NCI-H345 treated with DMSO at 0.1 percent for 48 hours (cell line): ENCODE measurements at regions not wholly inside any gene's neighbourhood (a gene's known extent, or its start where the extent isn't known, plus 50 kb on each side); places are given as distances from the start of the nearest gene placed in this dataset.

Experiments
- DNase-seq: peaks from one replicate; lab custom pipeline; 2025; ENCODE audit not compliant: unreplicated experiment; lab: John Stamatoyannopoulos, UW

DNA sequence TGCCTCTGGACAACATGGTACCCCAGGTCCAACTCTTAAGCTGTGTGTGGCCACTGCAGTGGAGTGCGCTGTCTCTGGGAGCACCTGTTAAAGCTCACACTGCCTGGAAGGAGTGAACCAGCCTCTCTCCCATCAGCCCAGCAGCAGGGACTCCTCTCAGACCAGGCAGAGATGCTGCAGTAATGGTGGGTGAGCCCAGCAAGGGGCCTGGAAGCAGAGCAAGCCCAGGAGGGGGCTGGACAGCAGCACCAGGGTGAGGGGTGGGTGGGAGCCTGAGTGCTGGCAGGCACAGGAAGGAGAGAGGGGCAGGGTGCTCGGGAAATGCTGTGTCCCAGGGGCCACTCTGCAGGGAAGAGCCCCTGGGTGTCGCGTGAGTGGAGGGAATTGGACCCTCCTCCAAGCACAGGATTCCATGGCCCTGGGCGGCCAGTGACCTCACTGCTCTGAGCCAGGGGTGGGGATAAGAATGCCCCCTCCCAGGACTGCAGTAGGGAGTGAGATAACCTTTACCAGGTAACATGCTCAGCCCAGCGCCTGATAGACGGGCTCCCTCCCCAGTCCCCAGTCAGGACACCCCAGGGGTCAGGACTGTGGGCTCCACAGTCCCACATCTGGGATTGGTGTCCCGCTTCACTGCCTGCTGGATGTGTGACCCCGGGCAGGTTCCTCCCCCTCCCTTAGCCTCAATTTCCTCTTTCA, 313.1 kb downstream of the MATN1 start:
- DNase-seq: no peak

DNA sequence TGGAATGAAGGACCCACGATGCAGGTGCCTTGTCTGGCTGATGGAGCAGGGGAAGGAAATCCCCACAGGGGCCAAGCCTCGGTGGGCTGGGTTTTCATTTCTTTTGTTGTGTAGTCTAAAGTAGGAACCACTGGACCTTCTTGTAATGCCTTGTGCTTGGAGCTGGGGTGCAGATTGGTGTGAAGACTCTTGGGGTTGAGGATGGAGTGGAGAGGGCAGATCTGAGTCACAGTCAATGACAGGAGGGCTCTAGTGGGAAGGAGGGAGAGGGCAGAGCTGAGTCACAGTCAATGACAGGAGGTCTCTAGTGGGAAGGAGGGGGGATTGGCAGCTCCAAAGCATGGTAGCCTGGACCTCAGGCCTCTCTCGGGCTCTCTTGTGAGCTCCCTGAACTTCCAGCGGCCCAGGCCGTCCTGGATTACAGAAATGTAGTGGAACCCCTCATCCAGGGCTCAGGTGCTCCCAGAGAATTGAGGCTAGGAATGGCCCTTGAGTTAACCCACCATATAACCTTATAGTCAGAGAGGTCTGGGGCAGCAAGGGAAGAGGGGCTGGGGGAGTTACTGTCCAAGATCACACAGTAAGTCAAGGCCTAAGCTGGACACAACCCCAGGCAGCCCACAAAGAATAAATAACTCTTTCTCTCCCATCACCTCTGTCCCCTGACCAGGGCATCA, 313.8 kb downstream of the MATN1 start:
- DNase-seq: no peak

DNA sequence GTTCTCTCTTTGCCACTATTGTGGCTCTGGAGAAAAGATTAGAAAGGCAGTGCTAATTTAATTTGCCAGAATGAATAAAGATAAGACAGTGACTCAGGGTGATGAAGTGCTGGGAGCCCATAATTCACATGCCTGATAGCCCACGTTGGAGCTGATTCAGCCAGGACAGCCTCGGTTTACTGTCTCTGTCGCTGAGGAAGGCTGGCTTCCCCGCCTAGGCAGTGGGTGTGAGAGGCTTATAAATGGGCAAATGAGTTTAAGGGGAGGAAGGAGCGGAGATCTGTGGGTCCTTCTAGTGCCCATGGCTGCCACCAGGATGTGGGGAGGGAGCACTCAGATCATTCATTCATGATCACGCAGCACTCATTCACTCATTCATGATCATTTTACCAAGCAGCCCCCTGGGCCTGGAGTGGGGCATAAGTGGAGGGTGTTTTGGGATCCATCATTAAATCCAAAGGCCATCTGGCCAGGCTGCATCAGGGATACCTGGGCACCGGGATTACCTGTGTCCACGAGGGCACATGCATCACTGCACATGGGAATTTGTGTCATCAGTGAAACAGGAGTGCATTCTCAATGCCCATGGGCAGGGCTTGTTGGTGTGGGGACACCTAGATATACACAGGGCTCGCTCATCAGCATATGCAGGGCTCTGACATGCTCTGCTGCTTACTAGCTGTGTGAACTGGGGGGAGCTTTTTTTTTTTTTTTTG, 315.4 kb downstream of the MATN1 start:
- no peak for DNase-seq

DNA sequence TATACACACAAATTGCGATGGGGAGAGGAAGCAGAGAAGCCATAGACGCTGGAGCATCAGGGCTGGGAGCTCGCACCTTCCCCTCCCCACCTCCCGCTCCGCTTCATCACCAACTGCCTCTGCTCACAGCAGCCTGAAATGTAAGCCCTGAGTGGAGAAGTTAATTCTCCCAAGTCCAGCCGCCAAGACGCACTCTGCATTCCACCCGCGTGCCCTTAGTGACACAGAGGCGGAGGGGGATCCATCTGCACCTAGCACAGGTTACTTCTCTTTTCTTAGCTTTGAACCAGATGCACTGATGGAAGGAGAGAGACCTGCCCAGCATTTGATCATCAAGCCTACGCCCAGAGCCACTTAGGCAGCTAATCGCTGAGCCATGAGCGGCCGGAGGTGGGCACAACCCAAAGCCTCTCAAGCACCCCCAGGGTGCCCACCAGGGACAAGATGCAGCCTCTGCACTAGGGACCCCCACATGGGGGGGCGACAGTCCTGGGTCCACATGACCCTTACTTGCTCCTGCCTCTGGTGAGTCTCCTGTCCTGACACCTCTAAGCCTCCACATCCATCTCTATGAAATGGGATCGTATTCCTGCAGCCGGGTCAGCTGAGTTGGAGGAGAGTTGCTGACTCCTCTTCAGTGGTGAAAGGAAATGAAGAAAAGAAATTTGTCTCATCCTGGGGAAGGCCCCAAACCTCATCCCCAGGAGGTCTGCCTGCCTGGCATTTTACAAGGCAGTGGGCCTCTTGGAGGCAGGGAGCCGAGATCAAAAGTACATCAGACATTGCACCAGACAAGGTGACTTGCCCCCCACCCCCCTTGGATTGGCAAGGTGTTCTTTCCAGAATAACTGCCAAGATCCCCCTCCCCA, 316.2 kb downstream of the MATN1 start:
- DNase-seq: no peak

DNA sequence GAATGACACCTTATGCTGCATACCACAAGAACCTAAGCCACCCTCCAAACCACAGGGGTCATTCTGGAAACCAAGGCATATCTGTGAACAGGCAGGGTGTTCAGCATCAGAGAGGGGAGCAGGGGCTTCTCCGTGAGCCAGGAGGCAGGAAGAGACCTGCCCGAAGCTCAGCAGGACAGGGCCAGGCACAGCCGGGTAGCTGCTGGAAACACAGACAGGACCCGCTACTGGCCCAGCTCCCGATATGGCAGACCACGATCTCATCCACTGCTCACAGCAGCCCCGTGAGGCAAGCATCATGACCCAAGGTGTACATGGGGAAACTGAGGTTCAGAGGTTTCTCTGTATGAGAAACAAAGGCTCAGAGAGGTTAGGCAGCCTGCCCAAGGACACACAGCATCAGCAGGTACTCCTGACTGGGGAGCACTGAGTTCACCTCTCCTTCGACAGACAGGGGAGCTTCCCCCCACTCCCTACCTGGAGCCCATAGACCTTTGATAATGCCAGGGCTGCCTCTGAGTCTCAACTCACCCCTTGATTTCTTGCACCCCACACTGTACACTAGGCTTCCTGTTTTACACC, 317.7 kb downstream of the MATN1 start:
- DNase-seq: no peak

DNA sequence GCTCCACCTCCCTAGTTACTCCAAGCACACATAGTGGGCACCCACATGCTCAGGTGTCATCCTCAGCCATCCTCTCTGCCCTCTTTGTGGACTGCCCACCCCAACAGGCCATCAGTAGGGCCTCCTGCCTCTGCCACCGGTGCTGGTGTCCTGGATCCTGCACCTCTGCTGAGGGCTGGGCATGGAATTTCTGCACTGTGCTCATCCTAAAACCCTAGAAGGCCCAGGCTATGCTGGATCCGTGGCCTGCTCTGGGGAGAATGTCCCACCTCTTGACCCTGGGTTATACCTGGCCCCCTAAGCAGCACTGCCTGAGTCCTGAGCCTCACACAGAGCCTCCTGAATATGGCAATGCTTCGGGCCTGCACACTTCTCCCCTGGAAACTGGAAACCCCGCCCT, 318.3 kb downstream of the MATN1 start:
- DNase-seq: no peak

DNA sequence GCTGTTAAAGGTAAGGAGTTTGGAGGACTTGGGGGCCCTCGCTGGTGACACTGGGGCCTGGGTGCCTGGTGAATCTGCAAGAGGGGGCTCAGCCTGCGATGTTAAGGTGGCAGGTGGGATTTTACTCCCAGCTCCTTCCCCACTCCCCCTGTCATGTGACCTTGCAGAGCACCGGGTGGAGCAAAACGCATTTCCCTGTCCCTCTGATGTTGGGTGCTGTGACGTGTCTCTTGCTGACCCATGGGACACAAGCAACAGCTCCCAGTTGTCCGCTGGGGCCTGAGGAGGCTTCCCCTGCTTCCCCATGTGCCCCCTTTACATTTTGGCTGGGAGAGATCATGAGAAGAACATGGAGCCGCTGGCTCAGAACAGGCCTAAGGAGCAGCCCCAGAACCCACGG, 319.0 kb downstream of the MATN1 start:
- DNase-seq: no peak

DNA sequence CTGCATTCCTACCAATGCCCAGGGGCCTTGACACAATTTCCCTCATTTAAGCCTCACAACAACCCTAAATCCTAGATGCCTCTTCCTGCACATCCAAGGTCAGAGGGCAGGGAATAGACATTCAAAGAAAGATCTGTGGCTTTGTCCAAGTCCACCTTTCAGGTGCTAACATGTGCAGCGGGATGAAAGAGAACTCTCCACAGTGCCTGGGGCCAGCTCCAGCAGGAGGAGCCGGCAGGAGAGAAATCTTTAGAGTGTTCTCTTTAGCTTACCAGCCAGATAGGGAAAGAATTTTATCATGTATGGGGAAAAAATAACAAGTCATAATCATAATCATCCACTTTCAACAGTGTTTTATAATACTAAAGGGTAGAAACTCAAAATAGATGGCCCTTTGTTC, 319.7 kb downstream of the MATN1 start:
- DNase-seq: no peak

DNA sequence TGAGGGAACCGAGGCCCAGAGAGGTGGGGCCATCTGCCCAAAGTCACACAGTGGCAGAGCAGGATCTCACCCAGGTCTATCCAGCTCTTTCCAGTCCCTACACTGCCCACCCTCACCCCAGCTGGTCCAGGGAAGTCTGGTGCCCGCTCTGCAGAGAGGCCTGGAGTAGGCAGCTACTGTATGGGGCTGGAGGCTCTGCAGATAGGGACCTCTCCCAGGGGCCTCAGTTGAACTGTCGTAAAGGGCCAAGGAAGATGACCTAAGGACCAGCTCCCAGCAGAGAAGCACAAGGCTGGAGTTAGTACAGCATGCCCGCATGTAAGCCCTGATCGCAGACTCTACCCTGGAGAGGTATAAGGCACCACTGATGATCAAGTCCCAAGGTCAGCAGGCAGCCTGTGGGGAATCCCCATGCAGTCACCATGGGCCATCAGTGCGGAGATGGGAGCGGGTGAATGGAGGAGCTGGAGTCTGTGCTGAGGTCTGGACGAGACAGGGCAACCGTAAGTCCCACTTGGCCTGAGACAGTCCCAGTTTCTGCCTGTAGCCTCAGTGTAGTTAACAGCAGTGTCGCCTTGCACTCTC, 320.2 kb downstream of the MATN1 start:
- no peak for DNase-seq

DNA sequence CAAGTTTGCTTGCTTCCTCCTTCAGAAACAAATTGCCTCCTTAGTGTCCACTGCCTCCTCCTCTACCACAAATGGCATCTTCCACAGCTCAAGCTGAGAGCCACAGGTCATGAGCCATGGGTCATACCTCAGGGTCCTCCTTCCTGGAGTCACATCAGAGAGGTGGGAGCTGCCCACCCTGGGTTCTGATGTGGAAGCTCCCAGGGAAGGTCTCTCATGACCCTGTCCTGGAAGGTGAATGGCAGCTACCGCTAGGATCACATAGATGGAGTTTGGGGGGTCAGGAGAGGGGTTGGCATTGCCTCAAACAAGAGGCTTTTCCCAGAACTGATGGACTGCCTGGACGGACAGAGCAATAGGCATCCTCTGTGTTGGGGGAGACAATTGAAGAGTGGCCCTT, 321.4 kb downstream of the MATN1 start:
- no peak for DNase-seq

DNA sequence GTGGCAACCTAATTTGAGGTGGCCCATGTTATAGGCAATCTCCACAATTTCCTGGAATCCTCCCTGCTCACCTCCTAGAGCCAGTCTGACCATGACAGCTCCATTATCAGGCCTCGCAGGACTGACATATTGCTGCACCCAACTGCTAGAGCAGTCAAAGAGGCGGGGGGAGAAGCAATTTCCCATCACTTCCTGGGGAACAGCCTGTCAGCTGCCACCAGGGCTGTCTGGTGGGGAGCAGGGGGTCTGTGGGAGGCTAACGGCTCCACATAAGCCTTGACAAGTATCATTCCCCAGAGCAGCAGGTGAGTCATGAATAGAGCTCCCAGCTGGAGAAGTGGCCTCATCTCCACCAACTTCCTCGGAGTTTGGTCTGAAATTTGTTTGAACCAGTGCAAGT, 322.9 kb downstream of the MATN1 start:
- no peak for DNase-seq

DNA sequence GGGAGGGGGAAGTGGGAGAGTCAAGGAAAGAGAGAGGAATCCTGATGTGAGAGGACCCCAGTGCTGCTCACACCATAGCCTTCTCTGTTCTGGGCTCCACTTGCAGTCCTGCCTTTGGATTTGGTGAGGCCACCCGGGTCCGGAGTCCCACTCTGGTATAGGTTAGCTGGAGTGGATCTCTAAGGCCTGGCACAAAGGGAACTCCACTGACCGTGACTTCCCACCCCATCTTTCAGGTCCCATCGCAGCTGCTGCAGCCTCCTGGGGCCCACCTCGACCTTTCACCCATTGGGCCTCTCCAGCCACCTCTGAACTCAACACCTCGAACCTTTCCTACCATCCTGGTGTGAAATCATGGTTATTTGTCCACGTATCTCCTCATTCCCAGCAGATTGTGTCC, 324.4 kb downstream of the MATN1 start:
- DNase-seq: no peak

DNA sequence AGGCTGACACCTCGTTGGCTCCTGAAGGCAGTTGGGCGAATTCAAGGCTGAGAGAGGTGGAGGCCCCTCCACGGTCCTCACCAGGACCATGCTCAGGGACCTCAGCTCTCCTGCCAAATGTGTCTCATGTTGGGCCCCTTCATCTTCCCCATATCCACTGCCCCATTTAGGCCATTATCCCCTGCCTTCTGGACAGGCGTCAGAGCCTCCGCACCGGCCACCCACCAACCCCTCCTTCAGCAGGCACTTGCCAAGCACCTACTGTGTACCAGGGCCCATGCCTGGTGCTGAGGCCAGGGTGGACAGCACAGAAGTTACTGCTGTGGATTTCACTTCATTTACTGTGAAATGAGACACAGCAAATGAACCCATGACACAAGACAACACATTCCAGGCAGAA, 325.8 kb downstream of the MATN1 start:
- DNase-seq: no peak

DNA sequence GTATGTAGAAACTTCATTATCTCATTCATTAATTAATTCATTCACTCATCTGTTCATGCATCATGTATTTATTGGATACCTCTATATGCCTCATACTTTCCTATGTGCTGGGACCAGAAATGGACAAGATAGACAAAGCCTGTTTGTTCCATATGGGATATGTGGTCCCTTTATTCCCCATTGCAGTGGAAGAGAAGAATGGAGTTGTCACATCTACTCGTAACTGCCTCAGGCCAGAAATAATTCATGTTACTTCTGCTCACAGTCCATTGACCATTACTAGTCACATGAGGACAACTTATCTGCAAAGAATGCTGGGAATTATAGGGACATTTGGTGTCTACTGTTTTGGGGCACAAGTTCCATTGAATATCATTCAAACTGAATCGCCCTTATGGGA, 327.8 kb downstream of the MATN1 start:
- DNase-seq: no peak

DNA sequence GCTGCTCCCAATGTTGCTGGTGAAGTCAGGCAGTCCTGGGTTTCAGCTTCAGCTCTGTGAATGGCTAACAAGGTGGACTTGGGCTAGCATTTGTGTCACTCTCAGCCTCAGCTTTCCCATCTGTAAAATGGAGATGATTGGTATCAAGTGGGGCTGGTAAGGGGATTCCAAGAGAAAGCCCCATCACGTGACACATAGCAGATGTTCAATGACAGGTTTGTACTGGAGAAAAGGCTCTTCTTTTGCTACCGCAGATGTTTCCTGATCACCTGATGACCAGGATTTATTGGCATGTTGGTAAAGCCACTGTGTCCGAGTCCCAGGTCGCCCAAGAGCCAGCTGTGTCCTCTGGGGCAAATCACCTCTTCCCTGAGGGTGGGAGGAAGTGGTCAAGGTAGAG, 335.0 kb downstream of the MATN1 start:
- DNase-seq: no peak

DNA sequence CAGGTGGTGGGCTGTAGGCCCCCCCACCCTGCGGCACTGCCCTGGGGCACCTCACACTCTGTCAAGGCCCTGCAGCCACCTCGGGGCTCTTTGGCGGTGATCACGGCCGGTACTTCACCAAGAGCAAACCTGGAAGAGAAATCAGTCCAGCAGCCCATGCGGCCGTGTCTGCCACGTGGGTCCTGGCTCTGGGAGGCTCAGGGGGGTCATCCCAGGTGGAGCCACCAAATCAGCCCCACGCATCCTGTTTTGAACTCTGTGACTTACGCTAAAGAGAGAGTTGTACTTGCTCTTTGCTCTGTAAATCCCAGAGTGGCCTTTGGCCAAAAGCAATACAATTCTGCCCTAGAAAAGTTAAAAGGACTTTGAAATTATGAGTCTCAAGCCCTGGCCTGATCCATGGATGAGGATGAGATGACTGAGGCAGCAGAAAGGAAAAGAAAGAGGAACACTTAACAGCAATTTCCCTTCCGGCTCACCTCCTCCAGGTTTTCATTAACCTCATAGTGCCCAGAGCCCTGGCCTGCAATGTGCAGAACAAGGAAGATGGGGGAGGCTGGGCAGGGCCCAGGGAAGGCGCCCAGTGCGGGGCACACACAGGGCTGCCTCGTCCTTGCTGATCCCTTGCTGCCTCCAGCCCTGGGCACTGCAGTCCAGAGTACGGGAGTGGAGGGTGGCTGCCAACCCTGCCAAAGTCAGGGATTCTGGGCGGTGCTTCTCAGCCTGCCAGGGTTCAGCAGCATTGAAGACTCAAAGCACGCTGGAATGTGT, 337.0 kb downstream of the MATN1 start:
- DNase-seq: no peak

DNA sequence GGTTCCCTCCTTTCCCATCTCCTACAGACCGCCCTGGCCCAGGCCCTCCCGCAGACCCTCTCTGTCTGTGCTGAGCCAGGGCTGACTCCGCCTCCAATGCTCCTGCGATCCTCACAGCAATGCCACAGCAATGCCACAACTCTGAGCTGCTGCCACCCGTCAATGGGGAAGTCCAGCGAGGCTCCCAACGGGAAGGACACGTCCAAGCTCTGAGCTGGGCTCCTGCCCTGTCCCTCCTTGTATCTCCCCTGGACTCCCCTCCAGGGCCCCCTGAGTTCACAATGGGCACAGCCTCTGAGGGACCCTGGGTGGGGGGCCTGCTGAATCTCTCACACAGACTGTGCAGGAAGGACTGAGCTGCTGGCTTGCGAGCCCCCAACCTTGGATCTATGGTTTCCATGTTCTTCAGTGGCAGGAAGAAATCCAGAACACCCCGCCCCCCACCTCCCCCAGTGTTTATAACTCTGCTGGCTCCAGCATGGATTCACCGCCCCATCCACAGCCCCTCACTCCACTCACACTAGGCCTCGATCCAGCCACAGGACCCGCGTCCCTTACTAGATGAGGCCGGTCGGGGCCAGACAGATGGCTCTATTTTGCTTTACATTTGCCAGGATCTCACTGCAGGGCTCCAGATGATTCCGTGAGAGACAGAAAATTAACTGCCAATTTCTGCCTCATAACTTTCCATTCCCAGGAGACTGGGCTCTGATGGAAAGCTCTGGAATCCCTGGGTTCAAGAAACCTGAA, 338.0 kb downstream of the MATN1 start:
- DNase-seq: no peak

DNA sequence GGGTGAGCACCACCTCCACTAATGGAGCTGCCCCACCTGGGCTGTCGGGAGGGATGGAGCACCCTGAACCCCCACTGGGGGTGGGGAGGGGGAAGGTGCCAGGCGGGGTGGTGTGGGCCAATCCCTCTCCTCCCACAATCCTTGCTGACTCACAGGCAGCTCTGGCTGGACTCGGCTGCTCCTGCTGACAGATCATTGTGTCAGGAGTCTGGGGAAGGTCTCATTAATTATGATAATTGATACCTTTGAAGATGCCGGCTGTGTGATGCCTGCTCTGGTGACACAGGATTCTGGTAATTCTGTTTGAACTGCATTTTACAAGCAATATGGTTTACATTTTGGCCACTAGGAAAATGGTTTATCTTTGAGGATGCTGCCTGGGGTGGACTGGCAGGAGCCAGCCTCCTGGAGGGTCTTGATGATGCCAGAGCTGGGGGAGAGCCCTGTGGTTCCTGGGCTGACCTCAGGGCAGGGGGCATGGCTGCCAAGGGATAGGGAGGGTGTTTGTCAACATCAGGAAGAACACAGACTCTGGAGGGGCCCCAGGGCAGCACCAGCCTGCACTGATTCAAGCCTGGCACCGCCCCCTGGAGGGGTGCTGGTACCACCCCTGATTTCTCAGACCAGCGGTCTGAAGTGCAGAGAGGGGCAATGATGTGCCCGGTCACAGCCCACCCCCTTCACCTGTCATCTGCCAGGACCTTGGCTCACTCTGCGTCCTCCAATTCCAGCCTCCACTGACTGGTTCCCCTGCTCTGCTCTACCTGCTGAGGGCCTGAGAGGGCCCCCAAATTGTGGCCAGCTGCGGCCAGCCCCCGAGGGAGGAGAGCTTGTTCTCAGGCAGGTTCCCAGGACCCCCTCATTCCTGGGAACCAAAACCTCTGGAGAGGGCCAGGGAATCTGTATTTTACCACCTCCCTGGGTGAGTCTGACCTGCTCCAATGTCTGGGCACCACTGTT, 338.8 kb downstream of the MATN1 start:
- no peak for DNase-seq
